H1 (cell line): ENCODE measurements at regions not wholly inside any gene's neighbourhood (a gene's known extent, or its start where the extent isn't known, plus 50 kb on each side); places are given as distances from the start of the nearest gene placed in this dataset.

Source experiments
- CTCF ChIA-PET: fragments of 300-600 bp; sonication (Branson Sonifier 250); formaldehyde crosslinking; loops from one replicate; lab custom pipeline; 2021; ENCODE audit not compliant: partially characterized antibody; lab: Charles Lee
- POLR2A ChIA-PET: fragments of 300-600 bp; sonication (Branson Sonifier 250); formaldehyde crosslinking; loops from one replicate; lab custom pipeline; 2021; ENCODE audit warnings: inconsistent platforms; ENCODE audit not compliant: partially characterized antibody; lab: Charles Lee
- DNase-seq, 2 experiments: peaks; one replicate each; pipeline versions ENCODE4 v3.0.0 to v3.0.0-alpha.2; 2010 to 2022; ENCODE audit warnings: low spot score in 2 of 2, low read depth in 1 of 2, mixed read lengths in 1 of 2
- FAIRE-seq: peaks from 2 replicates; lab custom pipeline; 2011; peaks lifted over from hg19 to GRCh38; lab: Jason Lieb, UNC
- H2AFZ ChIP-seq: 2 replicates; pipeline ENCODE4 v1.8.1; 2012; ENCODE audit warnings: low read length, inconsistent platforms
- H2AK5ac ChIP-seq: 2 replicates; pipeline ENCODE4 v1.6.1; 2013; ENCODE audit warnings: low read depth, low read length
- H2BK120ac ChIP-seq: replicated peaks from 2 replicates; pipeline ENCODE3; 2013; ENCODE audit warnings: low read depth, low read length, inconsistent platforms
- H2BK12ac ChIP-seq: 2 replicates; pipeline ENCODE4 v1.6.1; 2013; ENCODE audit warnings: low read depth, low read length
- H2BK15ac ChIP-seq: 2 replicates; pipeline ENCODE4 v1.6.1; 2013; ENCODE audit warnings: low read length
- H2BK20ac ChIP-seq: 2 replicates; pipeline ENCODE4 v1.6.1; 2013; ENCODE audit warnings: low read length
- H2BK5ac ChIP-seq: 2 replicates; pipeline ENCODE4 v1.6.1; 2013; ENCODE audit warnings: low read depth, low read length
- H3K14ac ChIP-seq: 2 replicates; pipeline ENCODE4 v1.6.1; 2013; ENCODE audit warnings: inconsistent platforms; ENCODE audit not compliant: insufficient read length
- H3K18ac ChIP-seq: 2 replicates; pipeline ENCODE4 v1.6.1; 2013; ENCODE audit warnings: low read length; ENCODE audit errors: extremely low read depth
- H3K23ac ChIP-seq: 2 replicates; pipeline ENCODE4 v1.6.1; 2013; ENCODE audit warnings: inconsistent platforms; ENCODE audit not compliant: insufficient read length
- H3K23me2 ChIP-seq: 2 replicates; pipeline ENCODE4 v1.6.1; 2013; ENCODE audit warnings: low read depth, low read length
- H3K27ac ChIP-seq: 2 replicates; pipeline ENCODE4 v1.6.1; 2011; ENCODE audit warnings: low read depth, low read length, inconsistent platforms
- H3K27me3 ChIP-seq, 4 experiments: replicated peaks in 1 of 4; 1 replicate in 1 of 4; 2 replicates in 3 of 4; pipeline versions ENCODE4 v1.6.1 to v1.8.1; 2011 to 2013; ENCODE audit warnings: low read length in 3 of 4, mild to moderate bottlenecking in 3 of 4, inconsistent platforms in 2 of 4, mixed read lengths in 2 of 4, moderate library complexity in 1 of 4; ENCODE audit not compliant: control insufficient read depth in 3 of 4, insufficient read depth in 3 of 4; ENCODE audit errors: extremely low read depth in 1 of 4
- H3K36me3 ChIP-seq, 4 experiments: 2 replicates each; pipeline versions ENCODE4 v1.6.1 to v1.8.1; 2011 to 2013; ENCODE audit warnings: mild to moderate bottlenecking in 4 of 4, low read length in 3 of 4, moderate library complexity in 2 of 4, control low read depth in 1 of 4, inconsistent platforms in 1 of 4; ENCODE audit not compliant: insufficient read depth in 4 of 4, control insufficient read depth in 2 of 4
- H3K4ac ChIP-seq: replicated peaks from 2 replicates; pipeline ENCODE3; 2013; ENCODE audit warnings: low read length, low read depth, mixed read lengths, inconsistent platforms; ENCODE audit not compliant: insufficient read length
- H3K4me1 ChIP-seq, 4 experiments: replicated peaks in 1 of 4; 1 replicate in 1 of 4; 2 replicates in 3 of 4; pipeline versions ENCODE4 v1.6.1 to v1.8.1; 2011 to 2013; ENCODE audit warnings: low read length in 3 of 4, inconsistent platforms in 2 of 4, mixed read lengths in 1 of 4; ENCODE audit not compliant: insufficient read depth in 4 of 4, control insufficient read depth in 3 of 4
- H3K4me2 ChIP-seq, 2 experiments: 2 replicates each; pipeline versions ENCODE4 v1.6.1 to v1.8.1; 2011 to 2013; ENCODE audit warnings: low read depth in 2 of 2, low read length in 2 of 2, control low read depth in 1 of 2, inconsistent platforms in 1 of 2, mild to moderate bottlenecking in 1 of 2; ENCODE audit not compliant: insufficient read depth in 1 of 2
- H3K4me3 ChIP-seq, 4 experiments: fragments of 200-600, 300-600 bp in 1 of 4; sonication (generic), shearing (Covaris generic), sonication (Bioruptor Twin) in 1 of 4; 2 replicates each; pipeline versions ENCODE4 v1.5.1 to v1.8.1; 2011 to 2016; ENCODE audit warnings: low read length in 4 of 4, low read depth in 3 of 4, control low read depth in 2 of 4, inconsistent platforms in 2 of 4, mild to moderate bottlenecking in 2 of 4, mixed read lengths in 1 of 4, moderate library complexity in 1 of 4; ENCODE audit not compliant: insufficient read depth in 2 of 4; ENCODE audit errors: extremely low read depth in 1 of 4
- H3K56ac ChIP-seq: replicated peaks from 2 replicates; pipeline ENCODE3; 2013; ENCODE audit warnings: low read depth, mild to moderate bottlenecking, mixed read lengths, low read length, inconsistent platforms; ENCODE audit not compliant: insufficient read length
- H3K79me1 ChIP-seq: 2 replicates; pipeline ENCODE4 v1.6.1; 2013; ENCODE audit warnings: low read depth, low read length, control low read depth
- H3K79me2 ChIP-seq, 2 experiments: 2 replicates each; pipeline versions ENCODE4 v1.6.1 to v1.8.1; 2012 to 2013; ENCODE audit warnings: low read length in 2 of 2, mild to moderate bottlenecking in 2 of 2, inconsistent platforms in 1 of 2; ENCODE audit not compliant: insufficient read depth in 2 of 2, control insufficient read depth in 1 of 2
- H3K9ac ChIP-seq, 4 experiments: replicated peaks in 1 of 4; 1 replicate in 1 of 4; 2 replicates in 3 of 4; pipeline versions ENCODE4 v1.6.1 to v1.8.1; 2011 to 2013; ENCODE audit warnings: low read depth in 3 of 4, low read length in 3 of 4, control low read depth in 2 of 4, mild to moderate bottlenecking in 2 of 4, moderate library complexity in 2 of 4, inconsistent platforms in 1 of 4; ENCODE audit errors: extremely low read depth in 1 of 4
- H3K9me3 ChIP-seq, 2 experiments: 2 replicates each; pipeline versions ENCODE4 v1.6.1 to v1.8.1; 2012 to 2013; ENCODE audit warnings: mild to moderate bottlenecking in 2 of 2, moderate library complexity in 2 of 2, control low read depth in 1 of 2, inconsistent platforms in 1 of 2, low read depth in 1 of 2, low read length in 1 of 2, mixed read lengths in 1 of 2; ENCODE audit not compliant: insufficient read depth in 2 of 2
- H4K20me1 ChIP-seq, 2 experiments: replicated peaks in 1 of 2; 2 replicates each; pipeline versions ENCODE3 to v1.8.1; 2011 to 2013; ENCODE audit warnings: inconsistent platforms in 2 of 2, low read length in 2 of 2, mild to moderate bottlenecking in 1 of 2; ENCODE audit not compliant: insufficient read depth in 2 of 2, control insufficient read depth in 1 of 2
- H4K5ac ChIP-seq: 2 replicates; pipeline ENCODE4 v1.6.1; 2013; ENCODE audit warnings: low read length, low read depth, mixed read lengths, inconsistent platforms; ENCODE audit not compliant: insufficient read length
- H4K8ac ChIP-seq: 2 replicates; pipeline ENCODE4 v1.8.0; 2013; ENCODE audit warnings: mild to moderate bottlenecking, moderate library complexity, low read length, inconsistent platforms; ENCODE audit not compliant: insufficient read depth; ENCODE audit errors: extremely low read depth
- H4K91ac ChIP-seq: replicated peaks from 2 replicates; pipeline ENCODE3; 2013; ENCODE audit warnings: low read length, mixed read lengths, inconsistent platforms; ENCODE audit not compliant: insufficient read length
- BACH1 ChIP-seq: IDR thresholded peaks from 2 replicates; pipeline ENCODE4 v1.6.1; 2012; ENCODE audit warnings: low read length, improper control_type of control experiment
- BRCA1 ChIP-seq: IDR thresholded peaks from 2 replicates; pipeline ENCODE4 v1.6.1; 2012; ENCODE audit warnings: low read depth, low read length, improper control_type of control experiment
- CTBP2 ChIP-seq: IDR thresholded peaks from 2 replicates; pipeline ENCODE4 v1.7.0; 2011; ENCODE audit warnings: borderline replicate concordance, mild to moderate bottlenecking, moderate library complexity, mixed read lengths, low read length; ENCODE audit not compliant: insufficient read depth, insufficient read length
- GTF2F1 ChIP-seq: IDR thresholded peaks from 2 replicates; pipeline ENCODE4 v1.6.1; 2012; ENCODE audit warnings: low read depth, low read length, improper control_type of control experiment, borderline replicate concordance
- RXRA ChIP-seq: IDR thresholded peaks from 2 replicates; pipeline ENCODE4 v1.6.1; 2011; ENCODE audit warnings: low read depth, mild to moderate bottlenecking, low read length, moderate library complexity; ENCODE audit not compliant: insufficient read depth
- SIRT6 ChIP-seq: IDR thresholded peaks from one replicate; pipeline ENCODE4 v1.7.1; 2012; ENCODE audit warnings: low read length, inconsistent platforms
- SIX5 ChIP-seq: IDR thresholded peaks from 2 replicates; pipeline ENCODE4 v1.6.1; 2011; ENCODE audit warnings: mild to moderate bottlenecking, low read depth, low read length
- WGBS, 2 experiments: shearing (Covaris generic) in 1 of 2; methylation state at CpG; one replicate each; pipeline versions ENCODE4 v1.1.6 to v1.1.7; 2013 to 2015; ENCODE audit warnings: low lambda C conversion rate in 2 of 2, mixed read lengths in 2 of 2, inconsistent platforms in 1 of 2, low coverage in 1 of 2, missing lambda C conversion rate in 1 of 2; ENCODE audit not compliant: insufficient replicate concordance in 2 of 2, insufficient coverage in 1 of 2, insufficient read length in 1 of 2; ENCODE audit errors: extremely low coverage in 1 of 2, missing lambda C conversion rate in 1 of 2; 5-methylcytosine and 5-hydroxymethylcytosine counted together

DNA sequence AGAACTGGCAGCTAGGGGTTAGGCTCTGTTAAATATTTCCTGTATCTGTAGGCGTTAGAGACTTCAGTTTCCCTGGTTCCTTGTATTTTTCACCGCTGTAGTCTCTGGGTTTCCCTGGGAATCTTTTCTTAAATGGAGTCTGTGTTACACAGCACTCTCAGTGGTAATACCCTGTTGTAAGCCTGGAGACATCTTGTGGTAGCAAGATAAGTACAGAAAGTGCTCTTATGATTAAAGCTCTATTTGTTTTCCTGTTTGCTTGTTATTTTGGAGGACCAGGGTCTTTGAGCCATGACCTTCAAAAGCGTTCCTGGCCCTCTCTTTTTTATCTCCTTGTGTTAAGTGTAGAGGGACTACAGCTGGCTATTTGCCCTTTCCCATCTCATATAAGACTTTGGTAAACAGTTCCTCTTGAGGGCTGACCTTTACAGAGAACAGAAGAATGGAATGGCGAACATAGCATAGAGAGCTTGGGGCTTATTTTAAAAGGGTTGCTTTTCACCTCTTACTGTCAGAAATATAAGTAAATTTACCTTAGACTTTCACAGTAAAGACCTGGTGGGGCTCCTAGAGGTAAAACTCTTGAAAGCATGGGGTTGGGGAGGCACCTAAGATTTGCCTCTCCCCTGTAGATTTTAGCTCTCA, 782.5 kb downstream of the FAT4 start:
- no peak for FAIRE-seq

More for the DNA sequence above, 782.5 kb downstream of the FAT4 start:
- H2BK15ac ChIP-seq: no peak overlapping the region
- no peak overlapping the region for H3K27ac ChIP-seq
- peak overlapping the region; percentile 60; the same call in 1 of the 2 replicates for H2AFZ ChIP-seq
- no peak overlapping the region for H3K14ac ChIP-seq
- no peak overlapping the region for H2BK20ac ChIP-seq
- H2BK120ac ChIP-seq: no peak overlapping the region
- no peaks in the 10 kb centered on the region for H3K23me2 ChIP-seq
- no peaks in the 10 kb centered on the region for H3K79me2 ChIP-seq
- WGBS, 2 experiments: 92% methylated on average over 4 of the region's 4 CpGs; no CpG with 5 or more reads in 1 of the 2 experiments
- POLR2A ChIA-PET: no interaction called here
- no peak overlapping the region for H3K4me3 ChIP-seq
- H2AK5ac ChIP-seq: no peak overlapping the region
- H3K4ac ChIP-seq: no peak overlapping the region
- H3K9me3 ChIP-seq: no peaks in the 10 kb centered on the region
- CTCF ChIA-PET: interaction anchor here (0.5 to 2.1 kb wide), 2 partner anchors 9 to 13 kb away, joined by 3 to 9 read pairs; no protein-coding TSS in a partner anchor
- TF ChIP-seq BRCA1: no peak
- no peak for TF ChIP-seq RXRA
- no peak for TF ChIP-seq BACH1
- no peak for TF ChIP-seq SIRT6
- TF ChIP-seq SIX5: no peak
- TF ChIP-seq GTF2F1: no peak
- TF ChIP-seq CTBP2: no peak
- TF ChIP-seq, all 59 proteins: peak for 0
- H3K18ac ChIP-seq: no peak overlapping the region
- H3K4me1 ChIP-seq: no peaks in the 10 kb centered on the region
- no peaks in the 10 kb centered on the region for H3K79me1 ChIP-seq
- no peak overlapping the region for H3K23ac ChIP-seq
- no peak overlapping the region for H3K9ac ChIP-seq
- H3K27me3 ChIP-seq: peaks cover 0 to 1% (median 0%) of the 10 kb centered on the region in 4 experiments; a peak in 1 of 7 replicates
- H4K20me1 ChIP-seq: no peaks in the 10 kb centered on the region
- H2BK5ac ChIP-seq: no peak overlapping the region
- no peak overlapping the region for H3K4me2 ChIP-seq
- H3K56ac ChIP-seq: no peak overlapping the region
- no peak overlapping the region for H4K8ac ChIP-seq
- no peak for DNase-seq
- no peak overlapping the region for H4K91ac ChIP-seq
- no peak overlapping the region for H4K5ac ChIP-seq
- no peaks in the 10 kb centered on the region for H3K36me3 ChIP-seq
- no peak overlapping the region for H2BK12ac ChIP-seq
